AG04450 (cell line): ENCODE measurements at regions not wholly inside any gene's neighbourhood (a gene's known extent, or its start where the extent isn't known, plus 50 kb on each side); places are given as distances from the start of the nearest gene placed in this dataset.
A peak's percentile ranks its signal among the peaks of the same experiment; 100 is the strongest.

ENCODE experiments used
- CTCF ChIA-PET: fragments of 300-600, 350-600 bp; formaldehyde crosslinking; extraction: SDS; loops from one replicate; lab custom pipeline; 2022; ENCODE audit warnings: antibody characterized with exemption, inconsistent platforms; lab: Charles Lee
- POLR2A ChIA-PET: fragments of 350-600 bp; formaldehyde crosslinking; extraction: SDS; loops from one replicate; lab custom pipeline; 2021; ENCODE audit warnings: antibody characterized with exemption, inconsistent platforms; lab: Yijun Ruan, JAX
- DNase-seq: peaks from one replicate; pipeline ENCODE4 v3.0.0-alpha.2; 2011; ENCODE audit warnings: low read depth, low spot score
- H3K27ac ChIP-seq: one replicate; pipeline ENCODE4 v1.5.1; 2012; ENCODE audit warnings: low read depth, low read length, control low read depth
- H3K27me3 ChIP-seq: one replicate; pipeline ENCODE4 v1.6.0; 2012; ENCODE audit warnings: low read length; ENCODE audit not compliant: control insufficient read depth, insufficient read depth
- H3K4me3 ChIP-seq: 2 replicates; pipeline ENCODE4 v1.5.1; 2011; ENCODE audit warnings: mild to moderate bottlenecking, low read depth, low read length, control low read depth
- H3K9me3 ChIP-seq: 2 replicates; pipeline ENCODE4 v1.5.1; 2012; ENCODE audit warnings: low read length; ENCODE audit not compliant: control insufficient read depth, insufficient read depth
- TF ChIP-seq, protein P1 (sequence below): IDR thresholded peaks from 2 replicates; pipeline ENCODE4 v1.5.1; 2011; ENCODE audit warnings: low read depth, low read length, control low read depth, inconsistent platforms

DNA sequence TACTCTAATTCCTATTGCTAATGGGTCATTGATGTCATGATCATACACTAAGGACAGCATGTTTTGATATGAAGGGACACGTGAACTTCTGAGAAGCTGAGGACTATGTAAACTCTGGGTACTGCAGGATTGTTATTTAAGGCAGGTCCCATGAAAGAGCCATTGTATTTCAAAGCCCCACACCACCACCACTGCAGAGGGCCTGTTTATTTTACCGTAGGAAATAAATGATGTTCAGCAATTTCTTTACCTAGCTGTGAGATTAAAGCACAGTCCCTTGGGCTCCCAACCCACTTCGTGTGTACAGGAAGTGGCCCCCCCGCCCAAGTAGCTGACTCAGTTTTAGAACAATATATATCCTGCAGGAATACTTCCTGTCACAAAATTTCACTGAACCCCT, 89.8 kb upstream of the ACSL4 start:
- CTCF ChIA-PET, result no interaction called here
- TF ChIP-seq, protein P1, sequence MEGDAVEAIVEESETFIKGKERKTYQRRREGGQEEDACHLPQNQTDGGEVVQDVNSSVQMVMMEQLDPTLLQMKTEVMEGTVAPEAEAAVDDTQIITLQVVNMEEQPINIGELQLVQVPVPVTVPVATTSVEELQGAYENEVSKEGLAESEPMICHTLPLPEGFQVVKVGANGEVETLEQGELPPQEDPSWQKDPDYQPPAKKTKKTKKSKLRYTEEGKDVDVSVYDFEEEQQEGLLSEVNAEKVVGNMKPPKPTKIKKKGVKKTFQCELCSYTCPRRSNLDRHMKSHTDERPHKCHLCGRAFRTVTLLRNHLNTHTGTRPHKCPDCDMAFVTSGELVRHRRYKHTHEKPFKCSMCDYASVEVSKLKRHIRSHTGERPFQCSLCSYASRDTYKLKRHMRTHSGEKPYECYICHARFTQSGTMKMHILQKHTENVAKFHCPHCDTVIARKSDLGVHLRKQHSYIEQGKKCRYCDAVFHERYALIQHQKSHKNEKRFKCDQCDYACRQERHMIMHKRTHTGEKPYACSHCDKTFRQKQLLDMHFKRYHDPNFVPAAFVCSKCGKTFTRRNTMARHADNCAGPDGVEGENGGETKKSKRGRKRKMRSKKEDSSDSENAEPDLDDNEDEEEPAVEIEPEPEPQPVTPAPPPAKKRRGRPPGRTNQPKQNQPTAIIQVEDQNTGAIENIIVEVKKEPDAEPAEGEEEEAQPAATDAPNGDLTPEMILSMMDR, result no peak
- no peak overlapping the region for H3K4me3 ChIP-seq
- H3K27me3 ChIP-seq, result no peaks in the 10 kb centered on the region
- no peaks in the 10 kb centered on the region for H3K9me3 ChIP-seq
- POLR2A ChIA-PET, result no interaction called here
- no peak for DNase-seq
- no peak overlapping the region for H3K27ac ChIP-seq

DNA sequence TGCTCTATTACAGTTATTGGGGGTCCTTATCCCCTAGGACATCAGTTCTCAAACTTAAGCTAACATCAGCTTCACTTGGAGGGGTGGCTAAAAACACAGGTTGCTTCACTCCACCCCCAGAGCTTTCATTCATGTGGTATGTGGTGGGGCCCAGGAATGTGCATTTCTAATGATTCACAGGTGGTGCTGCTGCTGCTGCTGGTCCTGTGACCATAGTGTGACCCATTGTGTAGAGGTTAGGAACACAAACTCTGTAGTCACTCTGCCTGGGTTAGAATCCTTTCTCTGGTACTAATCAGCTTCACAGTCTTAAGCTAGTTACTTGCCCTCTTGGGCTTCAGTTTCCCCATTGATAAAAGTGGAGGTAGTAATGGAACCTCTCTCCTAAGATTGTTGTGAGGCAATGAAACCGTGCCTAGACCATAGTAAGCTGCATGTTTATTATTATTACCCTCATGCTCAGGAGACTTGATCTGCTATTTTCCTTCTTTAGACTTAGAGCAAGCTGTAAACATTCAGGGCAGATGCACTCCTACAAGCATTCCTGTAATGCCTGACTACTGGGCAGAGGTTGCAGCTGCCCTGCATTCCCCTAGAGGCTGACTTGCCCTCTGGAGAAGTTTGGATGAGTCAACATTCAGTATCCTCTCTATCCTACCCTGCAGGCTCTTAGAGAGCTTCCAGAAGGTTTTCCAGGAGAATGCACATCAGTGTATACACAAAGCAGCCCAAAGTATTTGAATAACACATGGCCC, 94.1 kb upstream of the ACSL4 start:
- Histone ChIP-seq H3K9me3 (no peaks in the 10 kb centered on the region), H3K4me3 (no peak overlapping the region), H3K27me3 (no peaks in the 10 kb centered on the region), H3K27ac (peak overlapping the region; percentile 63)
- ChIA-PET POLR2A (interaction anchor here (0.5 to 2.0 kb wide), 14 partner anchors 8 to 592 kb away, joined by 3 to 16 read pairs (median 6); no protein-coding TSS in a partner anchor), CTCF (interaction anchor here (0.6 to 1.9 kb wide), 8 partner anchors 11 to 193 kb away, joined by 3 to 8 read pairs (median 3); no protein-coding TSS in a partner anchor)
- DNase-seq, result peak; percentile 88
- TF ChIP-seq, protein P1, result peak; percentile 27; the same call in 1 of the 2 replicates

DNA sequence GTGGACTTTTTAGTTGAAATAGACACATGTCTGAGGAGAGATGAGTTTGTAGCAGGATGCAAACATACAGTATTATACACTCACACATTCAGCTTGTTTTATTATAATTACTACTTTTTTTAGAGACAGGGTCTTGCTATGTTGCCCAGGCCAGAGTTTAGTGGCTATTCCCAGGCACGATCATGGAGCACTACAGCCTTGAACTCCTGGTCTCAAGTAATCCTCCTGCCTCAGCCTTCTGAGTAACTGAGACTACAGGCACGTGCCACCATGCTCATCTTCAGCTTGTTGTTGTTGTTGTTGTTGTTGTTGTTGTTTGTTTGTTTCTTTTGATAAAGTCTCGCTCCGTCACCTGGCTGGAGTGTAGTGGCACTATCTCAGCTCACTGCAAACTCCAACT, 94.7 kb upstream of the ACSL4 start:
- TF ChIP-seq, protein P1, result no peak
- H3K4me3 ChIP-seq, result no peak overlapping the region
- DNase-seq, result no peak
- ChIA-PET CTCF (interaction anchor here (0.6 to 1.9 kb wide), 6 partner anchors 11 to 115 kb away, joined by 3 to 8 read pairs (median 4); no protein-coding TSS in a partner anchor), POLR2A (interaction anchor here (0.5 to 2.0 kb wide), 12 partner anchors 9 to 114 kb away, joined by 3 to 16 read pairs (median 7); no protein-coding TSS in a partner anchor)
- no peaks in the 10 kb centered on the region for H3K27me3 ChIP-seq
- H3K9me3 ChIP-seq, result no peaks in the 10 kb centered on the region
- peak overlapping the region; percentile 25 for H3K27ac ChIP-seq

DNA sequence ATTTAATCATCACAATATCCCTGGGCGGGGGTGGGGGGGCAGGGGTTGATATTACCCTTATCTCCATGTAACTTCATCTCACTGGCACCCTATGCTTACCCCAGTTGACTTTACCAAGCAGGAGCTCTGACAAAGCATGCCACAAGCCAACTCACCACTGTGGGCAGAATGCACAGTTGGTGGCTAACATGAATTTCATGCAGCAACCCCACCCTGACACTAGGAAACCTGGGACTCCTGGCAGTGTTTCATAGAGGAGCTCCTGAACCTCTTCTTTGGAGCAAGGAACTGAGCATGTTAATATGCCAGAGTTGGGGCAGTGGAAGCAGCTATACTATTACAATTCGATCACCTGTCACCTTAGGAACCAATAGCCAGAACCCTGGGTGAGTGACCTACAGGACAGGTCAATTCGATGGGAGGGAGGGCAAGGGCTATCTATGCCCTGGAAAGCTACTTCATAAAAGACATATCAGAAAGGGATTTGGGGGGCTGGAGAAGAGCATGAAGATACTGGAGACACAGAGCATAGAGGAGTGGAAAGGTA, 97.2 kb upstream of the ACSL4 start:
- no peaks in the 10 kb centered on the region for H3K9me3 ChIP-seq
- POLR2A ChIA-PET, result interaction anchor here (1.0 to 1.6 kb wide), 4 partner anchors 10 to 98 kb away, joined by 3 to 12 read pairs (median 4); no protein-coding TSS in a partner anchor
- H3K27me3 ChIP-seq, result no peaks in the 10 kb centered on the region
- no peak for DNase-seq
- H3K27ac ChIP-seq, result peak overlapping the region; percentile 31
- H3K4me3 ChIP-seq, result no peak overlapping the region
- CTCF ChIA-PET, result interaction anchor here (0.7 to 2.7 kb wide), 3 partner anchors 27 to 61 kb away, joined by 5 to 11 read pairs (median 8); no protein-coding TSS in a partner anchor
- TF ChIP-seq, protein P1, result no peak
